ENCODE measurements at regions not wholly inside any gene's neighbourhood (a gene's known extent, or its start where the extent isn't known, plus 50 kb on each side); places are given as distances from the start of the nearest gene placed in this dataset.

- TF ChIP-seq, protein P1, sequence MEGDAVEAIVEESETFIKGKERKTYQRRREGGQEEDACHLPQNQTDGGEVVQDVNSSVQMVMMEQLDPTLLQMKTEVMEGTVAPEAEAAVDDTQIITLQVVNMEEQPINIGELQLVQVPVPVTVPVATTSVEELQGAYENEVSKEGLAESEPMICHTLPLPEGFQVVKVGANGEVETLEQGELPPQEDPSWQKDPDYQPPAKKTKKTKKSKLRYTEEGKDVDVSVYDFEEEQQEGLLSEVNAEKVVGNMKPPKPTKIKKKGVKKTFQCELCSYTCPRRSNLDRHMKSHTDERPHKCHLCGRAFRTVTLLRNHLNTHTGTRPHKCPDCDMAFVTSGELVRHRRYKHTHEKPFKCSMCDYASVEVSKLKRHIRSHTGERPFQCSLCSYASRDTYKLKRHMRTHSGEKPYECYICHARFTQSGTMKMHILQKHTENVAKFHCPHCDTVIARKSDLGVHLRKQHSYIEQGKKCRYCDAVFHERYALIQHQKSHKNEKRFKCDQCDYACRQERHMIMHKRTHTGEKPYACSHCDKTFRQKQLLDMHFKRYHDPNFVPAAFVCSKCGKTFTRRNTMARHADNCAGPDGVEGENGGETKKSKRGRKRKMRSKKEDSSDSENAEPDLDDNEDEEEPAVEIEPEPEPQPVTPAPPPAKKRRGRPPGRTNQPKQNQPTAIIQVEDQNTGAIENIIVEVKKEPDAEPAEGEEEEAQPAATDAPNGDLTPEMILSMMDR (IDR thresholded peaks at IDR 0.05; ENCODE audit: poor library complexity, severe bottlenecking) = no peak
- TF ChIP-seq RAD21 (conservative IDR thresholded peaks at IDR 0.05) (no peak), POLR2AphosphoS5 (IDR thresholded peaks at IDR 0.05) (no peak), SMC3 (conservative IDR thresholded peaks at IDR 0.05; ENCODE audit: poor library complexity) (no peak), REST (IDR thresholded peaks at IDR 0.05; ENCODE audit: borderline replicate concordance) (no peak), EZH2 (IDR thresholded peaks at IDR 0.05; ENCODE audit: borderline replicate concordance, insufficient read depth, low read length, poor library complexity, severe bottlenecking) (no peak), TAF1 (IDR thresholded peaks at IDR 0.05; ENCODE audit: low read depth) (no peak), EP300 (conservative IDR thresholded peaks at IDR 0.05; ENCODE audit: poor library complexity, severe bottlenecking) (no peak), MXI1 (conservative IDR thresholded peaks at IDR 0.05; ENCODE audit: poor library complexity, severe bottlenecking) (no peak)
Observed at GRCh38 chr2:64376926-64377325, 77.0 kb upstream of the LGALSL start.
